ENCODE measurements at regions not wholly inside any gene's neighbourhood (a gene's known extent, or its start where the extent isn't known, plus 50 kb on each side); places are given as distances from the start of the nearest gene placed in this dataset.
"Not testable (repeated sequence)": the region's sequence is repeated elsewhere in the genome, so short reads cannot be mapped to it uniquely, and the experiment has no call there.

DNA sequence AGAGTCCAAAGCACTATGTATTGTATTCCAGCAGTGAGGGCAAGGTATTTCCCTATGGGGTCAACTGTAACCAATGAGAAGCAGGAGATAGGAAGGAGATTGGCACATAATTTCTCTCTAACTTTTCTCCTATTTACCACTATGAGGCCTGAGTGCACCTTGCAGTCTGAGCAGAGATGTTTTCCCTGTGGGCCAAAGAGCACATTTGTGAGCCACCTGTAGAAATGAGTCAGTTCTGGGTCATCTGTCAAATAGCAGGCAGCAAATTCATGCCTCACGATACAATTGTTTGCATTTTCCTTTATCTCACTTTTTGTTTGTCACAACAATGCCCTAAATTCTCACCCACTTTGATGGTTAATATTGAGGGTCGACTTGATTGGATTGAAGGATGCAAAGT, 547.2 kb upstream of the NCAM2 start:
- no peak for DNase-seq

DNA sequence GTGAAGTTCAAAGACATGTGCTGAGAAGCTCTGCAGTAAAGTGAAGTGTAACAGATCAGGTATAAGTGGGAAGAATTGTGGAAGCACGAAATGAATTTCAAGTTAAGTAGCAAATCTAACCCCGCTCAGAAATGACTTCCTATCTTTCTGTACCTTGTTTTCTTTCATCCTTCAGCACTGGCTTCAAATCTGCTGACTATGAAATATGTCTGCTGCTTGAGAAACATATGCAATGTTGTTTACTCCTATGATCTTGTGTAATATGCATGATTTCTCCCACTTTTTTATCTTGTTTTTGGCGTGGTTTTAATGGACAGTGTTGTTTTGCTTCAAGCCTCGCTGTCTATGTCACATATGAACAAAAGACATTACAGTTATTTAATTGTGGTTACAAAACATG, 545.3 kb upstream of the NCAM2 start:
- DNase-seq: no peak

DNA sequence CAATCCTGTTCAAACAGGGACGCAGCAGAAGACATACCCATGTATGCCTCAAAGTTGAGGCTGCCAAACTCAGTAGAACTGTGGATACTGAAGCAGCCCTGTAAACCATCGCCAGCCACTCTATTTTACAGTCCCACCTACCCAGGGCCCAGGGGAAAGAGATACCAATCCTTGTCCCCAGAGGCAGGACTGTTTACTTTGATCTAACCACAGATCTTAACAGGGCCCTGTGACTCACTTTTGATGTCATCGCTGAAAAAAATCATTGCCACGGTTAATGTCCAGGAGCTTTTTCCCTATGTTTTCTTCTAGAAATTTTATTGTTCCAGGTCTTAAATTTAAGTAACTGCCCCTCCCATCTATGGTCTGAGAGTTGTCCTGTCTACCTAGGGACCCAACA, 538.4 kb upstream of the NCAM2 start:
- no peak for DNase-seq

DNA sequence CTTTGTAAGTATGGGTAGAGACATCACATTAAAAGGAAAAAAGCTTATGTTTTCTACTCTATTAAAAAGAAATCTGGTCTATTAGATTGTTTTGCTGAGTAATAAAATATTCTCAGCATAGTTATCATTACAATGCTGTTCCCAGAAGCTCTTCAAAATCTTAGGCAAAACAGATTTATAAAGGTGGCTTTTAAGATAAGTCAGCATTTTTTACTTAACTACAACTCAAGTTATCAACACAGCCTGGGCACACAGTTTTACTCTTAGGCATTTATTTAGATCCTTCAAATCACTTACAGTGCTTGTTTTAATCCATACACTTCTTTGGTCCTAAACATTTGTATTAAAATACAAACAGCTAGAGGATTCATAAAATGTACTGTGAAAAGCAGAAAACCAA, 534.8 kb upstream of the NCAM2 start:
- DNase-seq: no peak

DNA sequence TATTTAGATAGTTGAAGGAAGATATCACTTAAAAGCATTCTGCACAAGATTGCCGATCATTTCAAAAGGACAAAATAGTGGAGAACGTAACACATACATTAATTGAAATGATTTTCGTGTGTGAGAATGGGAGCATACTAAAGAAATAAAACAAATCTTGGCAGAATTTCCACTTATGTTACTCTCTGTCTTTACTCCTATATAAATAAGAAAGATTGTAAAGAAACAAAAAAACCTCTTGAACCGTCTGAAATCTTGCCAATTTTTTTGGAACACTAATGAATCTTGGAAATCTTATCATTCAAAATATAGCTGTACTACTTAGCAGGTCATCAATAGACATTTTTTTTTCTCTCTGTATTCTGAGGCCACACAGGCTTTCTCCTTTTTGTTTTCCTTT, 528.8 kb upstream of the NCAM2 start:
- no peak for DNase-seq

- DNase-seq: no peak
These were observed 511.9 kb upstream of the NCAM2 start for GRCh38 chr21:20486303-20486702.

DNA sequence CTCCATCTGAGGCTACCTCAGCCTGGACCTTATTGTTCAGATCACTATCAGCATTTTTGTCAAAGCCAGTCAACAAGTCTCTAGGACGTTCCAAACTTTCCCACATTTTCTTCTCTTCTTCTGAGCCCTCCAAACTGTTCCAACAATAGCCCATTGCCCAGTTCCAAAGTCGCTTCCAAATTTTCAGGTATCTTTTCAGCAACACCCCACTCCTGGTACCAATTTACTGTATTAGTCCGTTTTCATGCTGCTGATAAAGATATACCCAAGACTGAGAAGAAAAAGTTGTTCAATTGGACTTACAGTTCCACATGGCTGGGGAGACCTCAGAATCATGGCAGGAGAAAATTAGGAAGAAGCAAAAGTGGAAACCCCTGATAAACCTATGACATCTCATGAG, 495.3 kb upstream of the NCAM2 start:
- DNase-seq: not testable (repeated sequence)

- no peak for DNase-seq
These were observed 490.4 kb upstream of the NCAM2 start for GRCh38 chr21:20507783-20508182.

- no peak for DNase-seq
These were observed 486.9 kb upstream of the NCAM2 start for GRCh38 chr21:20511216-20511880.

GRCh38 chr21:20515446-20515845, 482.8 kb upstream of the NCAM2 start:
- DNase-seq: no peak

DNA sequence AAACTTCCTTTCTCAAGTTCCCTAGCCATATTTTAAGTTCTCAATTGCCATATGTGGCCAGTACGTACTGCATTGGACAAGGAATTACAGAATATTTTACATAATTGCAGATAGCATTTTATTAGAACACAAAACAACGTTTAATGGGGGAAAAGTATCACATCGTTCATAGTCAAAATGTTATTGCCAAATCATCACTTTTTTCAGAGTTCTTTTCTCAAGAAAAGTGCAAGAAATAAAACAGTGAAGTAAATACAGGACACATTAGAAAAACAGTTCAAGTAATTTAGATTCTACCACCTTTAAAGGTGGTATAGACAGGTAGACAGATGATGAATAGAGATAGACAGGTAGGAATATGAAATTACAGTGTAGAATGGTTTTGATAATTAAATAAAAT, 479.1 kb upstream of the NCAM2 start:
- no peak for DNase-seq

GRCh38 chr21:20522611-20523010, 475.6 kb upstream of the NCAM2 start:
- no peak for DNase-seq

GRCh38 chr21:20523191-20523590, 475.0 kb upstream of the NCAM2 start:
- no peak for DNase-seq

DNA sequence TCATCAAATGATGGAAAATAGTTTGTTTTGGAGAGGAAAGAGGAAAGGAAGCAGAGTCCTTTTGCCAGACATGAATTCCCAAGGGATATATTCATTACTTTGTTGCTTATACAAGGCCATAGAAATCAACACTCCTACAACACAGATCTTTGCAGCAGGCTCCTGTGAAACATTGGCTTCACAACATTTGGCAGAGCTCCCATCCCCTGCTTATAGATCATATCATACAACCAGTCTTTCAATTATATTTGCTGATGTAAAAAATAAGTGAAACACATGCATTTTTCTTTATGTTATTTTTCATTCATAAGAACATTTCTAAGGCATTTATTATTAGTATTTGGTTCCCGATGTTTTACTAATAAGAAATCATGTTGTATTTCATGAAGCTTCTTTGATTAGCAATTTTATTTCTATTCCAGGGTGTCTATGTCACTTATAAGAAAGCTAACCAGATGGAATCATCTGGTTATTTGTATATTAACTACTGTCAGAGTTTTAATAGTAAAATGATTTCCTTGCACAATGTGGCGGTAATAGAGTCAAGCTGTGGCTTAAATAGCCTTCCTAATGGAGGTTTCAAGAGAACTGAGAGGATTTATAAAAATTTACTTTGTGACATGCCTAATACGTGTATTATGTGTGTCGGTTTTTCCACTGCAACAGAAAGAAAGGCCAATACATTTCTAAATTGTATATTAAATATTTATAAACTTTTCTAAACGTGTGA, 470.3 kb upstream of the NCAM2 start:
- no peak for DNase-seq

- no peak for DNase-seq
These were observed 461.1 kb upstream of the NCAM2 start for GRCh38 chr21:20537130-20537529.

GRCh38 chr21:20538039-20538658, 460.1 kb upstream of the NCAM2 start:
- DNase-seq: no peak

DNA sequence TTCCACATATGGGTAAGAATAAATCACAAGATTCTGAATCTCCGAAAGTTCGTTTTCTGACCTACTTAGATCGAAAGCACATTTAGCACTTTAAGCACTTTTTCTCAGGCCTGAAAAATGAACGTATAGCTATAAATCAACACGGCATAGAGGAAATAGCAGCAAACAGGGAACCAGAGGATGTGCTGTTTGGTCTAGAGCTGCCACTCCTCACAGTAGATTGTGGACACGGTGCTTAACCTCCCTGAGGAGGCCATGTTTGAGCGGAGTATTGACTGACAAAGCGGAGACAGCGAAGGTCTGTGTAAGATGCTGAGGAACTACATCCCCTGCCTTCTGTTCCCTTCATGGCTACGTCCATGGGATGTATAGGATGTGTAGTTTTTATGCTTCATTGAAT, 452.8 kb upstream of the NCAM2 start:
- DNase-seq: no peak

GRCh38 chr21:20551939-20552338, 446.3 kb upstream of the NCAM2 start:
- DNase-seq: no peak

- no peak for DNase-seq
These were observed 443.4 kb upstream of the NCAM2 start for GRCh38 chr21:20554785-20555184.

- DNase-seq: no peak
These were observed 427.4 kb upstream of the NCAM2 start for GRCh38 chr21:20570824-20571232.

DNA sequence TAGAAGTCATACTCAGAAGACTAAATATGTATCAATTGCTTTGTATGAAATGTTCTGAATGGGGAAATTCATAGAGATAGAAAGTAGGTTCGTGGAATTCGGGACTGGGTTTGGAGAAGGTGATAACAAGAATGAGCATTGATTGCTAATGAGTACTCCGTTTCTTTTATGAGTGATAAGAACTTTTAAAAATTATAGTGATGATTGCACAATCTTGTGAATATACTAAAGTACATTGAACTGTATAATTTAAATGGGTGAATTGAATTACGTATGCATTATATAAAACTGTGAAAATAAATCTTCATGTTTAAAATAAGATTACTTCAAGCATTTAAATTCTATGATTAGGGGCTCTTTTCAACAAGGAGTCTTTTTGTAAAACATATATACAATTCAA, 425.6 kb upstream of the NCAM2 start:
- DNase-seq: no peak

GRCh38 chr21:20581361-20581760, 416.8 kb upstream of the NCAM2 start:
- DNase-seq: no peak

DNA sequence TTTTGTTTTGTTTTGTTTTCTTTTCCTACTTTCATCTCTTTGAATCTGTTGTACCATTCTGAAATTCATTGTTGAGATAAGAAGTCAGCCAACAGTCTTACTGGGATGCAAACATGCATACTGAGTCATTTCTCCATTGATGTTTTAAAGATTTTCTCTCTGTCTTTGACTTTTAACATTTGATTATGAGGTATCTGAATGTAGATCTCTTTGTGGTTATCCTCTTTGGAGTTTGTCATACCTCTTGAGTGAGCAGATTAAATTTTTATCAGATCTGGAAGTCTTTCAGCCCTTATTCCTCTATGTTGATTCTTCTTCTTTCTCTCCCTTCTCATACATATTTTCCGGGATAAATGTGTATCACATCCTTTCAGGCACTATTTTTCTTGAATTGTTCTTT, 406.9 kb upstream of the NCAM2 start:
- DNase-seq: no peak

DNA sequence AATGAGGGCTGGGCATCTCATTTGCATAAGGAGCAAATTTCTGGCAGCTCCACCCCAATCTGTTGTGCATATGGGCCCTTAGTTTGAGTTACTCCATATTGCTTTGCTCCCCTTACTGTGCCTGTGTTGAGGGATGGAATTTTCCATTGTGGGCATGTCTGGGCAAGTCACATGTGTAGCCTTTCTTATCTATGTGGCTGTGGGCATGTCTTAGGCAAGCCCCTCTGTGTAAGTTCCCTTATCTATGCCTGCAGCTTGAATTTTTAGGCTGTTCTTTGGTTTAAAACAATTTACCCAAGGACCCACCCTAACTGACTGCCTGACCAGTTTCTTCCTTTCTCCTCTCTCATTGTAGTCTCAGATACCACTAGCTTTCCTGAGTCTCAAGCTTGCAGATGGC, 405.7 kb upstream of the NCAM2 start:
- DNase-seq: no peak

Data from GOT3 (cell line).